DND-41 (cell line): ENCODE measurements at regions not wholly inside any gene's neighbourhood (a gene's known extent, or its start where the extent isn't known, plus 50 kb on each side); places are given as distances from the start of the nearest gene placed in this dataset.

Experiments
- CTCF ChIP-seq: IDR thresholded peaks from 2 replicates; pipeline ENCODE4 v1.5.1; 2012; ENCODE audit warnings: borderline replicate concordance, low read length, moderate library complexity, mild to moderate bottlenecking; ENCODE audit not compliant: poor library complexity, severe bottlenecking; ENCODE audit errors: extremely low read depth
- EZH2 ChIP-seq: IDR thresholded peaks from 3 replicates; pipeline ENCODE4 v1.6.1; 2012; ENCODE audit warnings: borderline replicate concordance, low read depth, mild to moderate bottlenecking, moderate library complexity, low read length, inconsistent platforms; ENCODE audit not compliant: severe bottlenecking

GRCh38 chr10:10811562-10811961 lies 206.1 kb upstream of the CELF2 start:
- TF ChIP-seq CTCF = no peak
- no peak for TF ChIP-seq EZH2
